Panc1 (cell line): ENCODE measurements at regions not wholly inside any gene's neighbourhood (a gene's known extent, or its start where the extent isn't known, plus 50 kb on each side); places are given as distances from the start of the nearest gene placed in this dataset.

ENCODE experiments used
- ATAC-seq: fragments of 200-7000 bp; cut with Tn5 transposase; 2 replicates; pipeline ENCODE4 v1.9.1; 2020; ENCODE audit warnings: mild to moderate bottlenecking, moderate library complexity
- BruUV-seq: library from RNA; stranded (reverse); fragments of 400-500 nt; replicated peaks from 2 replicates; lab custom pipeline; 2021; lab: Mats Ljungman, UMichigan
- CTCF ChIA-PET: fragments of 300-600 bp; sonication (Branson Sonifier 250); formaldehyde crosslinking; loops from one replicate; lab custom pipeline; 2022; ENCODE audit warnings: antibody characterized with exemption; lab: Charles Lee
- POLR2A ChIA-PET: fragments of 300-600 bp; sonication (Branson Sonifier 250); formaldehyde crosslinking; loops from one replicate; lab custom pipeline; 2022; ENCODE audit warnings: antibody characterized with exemption; lab: Charles Lee
- DNase-seq: peaks from one replicate; pipeline ENCODE4 v3.0.0-alpha.2; 2010; ENCODE audit warnings: low read depth, low spot score
- H3K27ac ChIP-seq: 2 replicates; pipeline ENCODE4 v1.5.1; 2011; ENCODE audit warnings: mild to moderate bottlenecking, low read length, inconsistent platforms
- H3K27me3 ChIP-seq: fragments of 200-500 bp; sonication (Bioruptor generic); 2 replicates; pipeline ENCODE4 v1.6.0; 2014; ENCODE audit warnings: low read length, inconsistent platforms; ENCODE audit not compliant: control insufficient read depth, insufficient read depth
- H3K36me3 ChIP-seq: fragments of 200-500 bp; sonication (Bioruptor generic); 2 replicates; pipeline ENCODE4 v1.5.1; 2014; ENCODE audit warnings: inconsistent platforms, mild to moderate bottlenecking, low read length, moderate library complexity; ENCODE audit not compliant: control insufficient read depth, insufficient read depth
- H3K4me1 ChIP-seq: 2 replicates; pipeline ENCODE4 v1.5.1; 2011; ENCODE audit warnings: inconsistent platforms, mild to moderate bottlenecking, low read length, moderate library complexity; ENCODE audit not compliant: control insufficient read depth, insufficient read depth
- H3K4me3 ChIP-seq, 2 experiments: 2 replicates each; pipeline ENCODE4 v1.5.1; 2011 to 2012; ENCODE audit warnings: low read depth in 2 of 2, low read length in 2 of 2, mild to moderate bottlenecking in 2 of 2, inconsistent platforms in 1 of 2, moderate library complexity in 1 of 2
- H3K9me3 ChIP-seq: fragments of 200-500 bp; sonication (Bioruptor generic); 2 replicates; pipeline ENCODE4 v1.5.1; 2014; ENCODE audit warnings: low read depth, mild to moderate bottlenecking, inconsistent platforms, low read length, moderate library complexity; ENCODE audit not compliant: control insufficient read depth, insufficient read depth
- CTCF ChIP-seq: fragments of 450-650 bp; IDR thresholded peaks from 2 replicates; pipeline ENCODE4 v1.5.1; 2017; ENCODE audit warnings: mild to moderate bottlenecking
- POLR2AphosphoS5 ChIP-seq: IDR thresholded peaks from 2 replicates; pipeline ENCODE4 v1.6.1; 2012; ENCODE audit warnings: mild to moderate bottlenecking, low read depth, low read length, moderate library complexity
- REST ChIP-seq, 2 experiments: IDR thresholded peaks; 2 replicates each; pipeline ENCODE4 v1.6.1; 2011 to 2012; ENCODE audit warnings: low read depth in 2 of 2, control low read depth in 1 of 2, low read length in 1 of 2, mild to moderate bottlenecking in 1 of 2, moderate library complexity in 1 of 2; ENCODE audit not compliant: insufficient read depth in 1 of 2
- SIN3A ChIP-seq: IDR thresholded peaks from 2 replicates; pipeline ENCODE4 v1.6.1; 2012; ENCODE audit warnings: low read depth, mild to moderate bottlenecking, low read length, moderate library complexity, borderline replicate concordance; ENCODE audit not compliant: insufficient read depth
- TCF7L2 ChIP-seq: IDR thresholded peaks from 2 replicates; pipeline ENCODE4 v1.6.1; 2011; ENCODE audit warnings: mild to moderate bottlenecking, low read depth, low read length, inconsistent platforms
- in situ Hi-C: cut with HindIII; loops from 2 replicates; pipeline ENCODE4 v1.10.0; 2016; ENCODE audit warnings: low sequenced_read_pairs, low pct_unique_long_range_greater_than_20kb
- intact Hi-C: fragments of 100-400 bp; cut with micrococcal nuclease; formaldehyde crosslinking; loops from one replicate; pipeline ENCODE4 v1.10.0; 2022; ENCODE audit not compliant: unreplicated experiment

- intact Hi-C loops (no loop called here), in situ Hi-C loops (no loop called here)
- ChIA-PET POLR2A (no interaction called here), CTCF (no interaction called here)
- Histone ChIP-seq H3K27me3 (no peaks in the 10 kb centered on the region), H3K4me3 (no peak overlapping the region), H3K36me3 (no peaks in the 10 kb centered on the region), H3K9me3 (no peaks in the 10 kb centered on the region), H3K27ac (no peak overlapping the region), H3K4me1 (no peaks in the 10 kb centered on the region)
- TF ChIP-seq REST (IDR thresholded peaks at IDR 0.05; ENCODE audit: insufficient read depth in 1 of 2, low read depth in 2 of 2, low read length in 1 of 2) = no peak
- no peak for TF ChIP-seq CTCF
- TF ChIP-seq TCF7L2 = no peak
- no peak for TF ChIP-seq SIN3A
- no peak for TF ChIP-seq POLR2AphosphoS5
- ATAC-seq = no peak
- no peak for DNase-seq
- BruUV-seq = no TSS peak
Measured at GRCh38 chr1:60916906-60917305, 165.5 kb upstream of the NFIA start.

GRCh38 chr1:60916199-60916598 is 166.2 kb upstream of the NFIA start:
- ATAC-seq = no peak
- CTCF ChIA-PET = interaction anchor here (0.7 kb wide), 1 partner anchor 13 kb away, joined by 5 read pairs; no protein-coding TSS in a partner anchor
- no TSS peak for BruUV-seq

More at GRCh38 chr1:60916199-60916598, 166.2 kb upstream of the NFIA start:
- Histone ChIP-seq H3K27ac (no peak overlapping the region), H3K4me3 (no peak overlapping the region), H3K9me3 (no peaks in the 10 kb centered on the region), H3K36me3 (no peaks in the 10 kb centered on the region), H3K4me1 (no peaks in the 10 kb centered on the region), H3K27me3 (no peaks in the 10 kb centered on the region)
- in situ Hi-C loops (no loop called here), intact Hi-C loops (no loop called here)
- DNase-seq = no peak
- POLR2A ChIA-PET = no interaction called here
- no peak for TF ChIP-seq REST (IDR thresholded peaks at IDR 0.05; ENCODE audit: insufficient read depth in 1 of 2, low read depth in 2 of 2, low read length in 1 of 2)
- no peak for TF ChIP-seq POLR2AphosphoS5
- TF ChIP-seq TCF7L2 = no peak
- TF ChIP-seq CTCF = no peak
- no peak for TF ChIP-seq SIN3A
